Activated naive CD8-positive, alpha-beta T cell treated with anti-CD3 and anti-CD28 coated beads, Interleukin-2, amount 10 ng/mL, durations not matched to agents 7 days and 5 days (primary cell): ENCODE measurements at regions not wholly inside any gene's neighbourhood (a gene's known extent, or its start where the extent isn't known, plus 50 kb on each side); places are given as distances from the start of the nearest gene placed in this dataset.
"Not testable (repeated sequence)": the region's sequence is repeated elsewhere in the genome, so short reads cannot be mapped to it uniquely, and the experiment has no call there.

ENCODE experiments used
- ATAC-seq: fragments of 150-1000 bp; cut with Tn5 transposase; one replicate; pipeline ENCODE4 v1.10.0; 2021; ENCODE audit warnings: low read depth, moderate library complexity
- POLR2A ChIA-PET: fragments of 350-600 bp; sonication (Branson Sonifier 250); formaldehyde crosslinking; loops from one replicate; lab custom pipeline; 2021; ENCODE audit warnings: antibody characterized with exemption; lab: Charles Lee
- DNase-seq: peaks from one replicate; pipeline ENCODE4 v3.0.0; 2021
- H3K27ac Mint-ChIP-seq: one replicate; pipeline ENCODE4 v1.8.0; 2022; ENCODE audit warnings: mild to moderate bottlenecking, mixed read lengths
- H3K27me3 Mint-ChIP-seq: one replicate; pipeline ENCODE4 v1.8.0; 2022; ENCODE audit warnings: mild to moderate bottlenecking, moderate library complexity, mixed read lengths
- H3K36me3 Mint-ChIP-seq: one replicate; pipeline ENCODE4 v1.8.0; 2021; ENCODE audit warnings: mild to moderate bottlenecking, mixed read lengths
- H3K4me1 Mint-ChIP-seq: one replicate; pipeline ENCODE4 v1.8.0; 2021; ENCODE audit warnings: mixed read lengths
- H3K4me3 Mint-ChIP-seq: one replicate; pipeline ENCODE4 v1.8.0; 2022; ENCODE audit warnings: mild to moderate bottlenecking, moderate library complexity, mixed read lengths
- H3K9me3 Mint-ChIP-seq: one replicate; pipeline ENCODE4 v1.8.0; 2021; ENCODE audit warnings: mixed read lengths

DNA sequence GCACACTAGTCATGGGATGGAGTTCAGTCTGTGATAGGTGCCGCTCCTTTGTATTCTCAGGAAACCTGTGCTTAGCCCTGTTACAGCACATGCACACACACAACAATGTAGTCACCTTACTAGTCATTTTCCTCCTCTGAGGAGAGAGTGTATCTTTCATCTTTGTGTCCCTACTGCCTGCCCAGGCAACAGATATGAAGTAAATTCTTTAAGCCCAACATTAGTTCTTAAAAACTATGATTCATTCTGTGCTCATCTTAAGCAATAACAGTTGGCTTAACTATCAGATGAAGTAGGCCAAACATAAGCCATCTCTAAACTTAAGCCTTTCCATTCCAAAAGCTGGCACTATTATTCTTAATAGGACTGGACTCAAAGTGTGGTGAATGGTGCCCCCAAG, 186.5 kb downstream of the LNPK start:
- ATAC-seq, result no peak
- H3K27ac Mint-ChIP-seq, result no peak overlapping the region
- H3K4me3 Mint-ChIP-seq, result no peak overlapping the region
- no peaks in the 10 kb centered on the region for H3K36me3 Mint-ChIP-seq
- POLR2A ChIA-PET, result no interaction called here
- peaks cover 2% of the 10 kb centered on the region for H3K9me3 Mint-ChIP-seq
- no peaks in the 10 kb centered on the region for H3K4me1 Mint-ChIP-seq
- H3K27me3 Mint-ChIP-seq, result peaks cover 6% of the 10 kb centered on the region
- DNase-seq, result no peak

DNA sequence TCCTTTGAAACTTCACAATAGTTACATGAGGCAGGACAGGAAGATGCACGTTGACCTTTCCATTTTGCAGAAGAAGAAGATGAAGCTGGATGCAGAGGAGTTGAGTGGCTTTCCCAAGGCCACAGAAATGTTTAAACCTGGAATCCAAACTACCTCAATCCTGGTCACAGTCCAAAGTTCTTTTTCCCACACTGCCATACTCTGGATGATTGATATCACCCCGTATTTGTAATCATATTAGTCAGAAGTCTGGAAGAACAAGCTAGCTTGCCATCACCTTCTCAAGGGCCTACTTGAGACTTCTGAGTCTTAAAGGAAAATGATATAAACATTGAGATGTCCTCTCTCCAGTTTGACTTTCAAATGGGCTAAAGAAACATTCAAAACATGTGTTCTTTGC, 190.1 kb downstream of the LNPK start:
- Mint-ChIP-seq H3K4me3 (no peak overlapping the region), H3K27me3 (peaks cover 10% of the 10 kb centered on the region), H3K4me1 (no peaks in the 10 kb centered on the region), H3K36me3 (no peaks in the 10 kb centered on the region), H3K27ac (no peak overlapping the region), H3K9me3 (peaks cover 2% of the 10 kb centered on the region)
- no peak for DNase-seq
- ATAC-seq, result no peak
- POLR2A ChIA-PET, result no interaction called here

DNA sequence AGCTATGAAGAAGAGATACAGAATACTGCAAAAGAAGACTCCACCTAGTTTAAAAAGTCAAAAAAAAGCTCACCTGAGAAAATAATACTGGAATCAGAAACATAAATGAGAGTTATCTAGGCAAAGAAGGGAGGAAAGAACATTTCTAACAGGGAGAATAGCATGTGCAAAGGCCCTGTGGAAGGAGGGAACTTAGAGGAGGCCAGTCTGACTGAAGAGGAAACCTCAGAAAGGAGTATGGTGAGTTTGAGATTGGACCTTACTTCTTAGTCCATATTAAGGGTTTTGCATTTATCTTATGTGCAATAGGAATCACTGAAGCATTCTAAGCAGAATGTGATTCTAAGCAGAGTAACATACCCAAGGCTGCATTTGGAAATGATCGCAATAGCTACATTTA, 193.2 kb downstream of the LNPK start:
- no peaks in the 10 kb centered on the region for H3K36me3 Mint-ChIP-seq
- no peaks in the 10 kb centered on the region for H3K9me3 Mint-ChIP-seq
- DNase-seq (no peak), ATAC-seq (no peak)
- H3K4me3 Mint-ChIP-seq, result no peak overlapping the region
- H3K4me1 Mint-ChIP-seq, result no peaks in the 10 kb centered on the region
- H3K27ac Mint-ChIP-seq, result no peak overlapping the region
- POLR2A ChIA-PET, result no interaction called here
- peaks cover 7% of the 10 kb centered on the region for H3K27me3 Mint-ChIP-seq

DNA sequence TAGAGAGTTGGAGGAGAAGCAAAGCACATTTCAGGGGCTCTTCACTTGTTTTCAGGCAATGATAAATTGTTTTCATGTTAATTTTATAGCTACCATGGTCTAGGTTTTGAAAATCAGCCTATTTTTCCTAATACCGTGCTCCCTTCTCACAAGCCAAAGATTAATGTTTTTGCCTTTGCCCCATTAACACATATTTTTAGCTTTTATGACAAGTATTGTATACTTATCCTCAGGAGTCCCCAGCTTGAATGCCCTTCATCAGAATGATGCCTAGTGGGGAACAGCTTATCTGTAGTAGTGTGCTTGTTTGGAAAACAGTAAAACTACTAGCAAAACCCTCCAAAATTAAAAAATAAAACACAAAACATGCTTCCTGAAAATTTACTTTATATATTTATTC, 194.0 kb downstream of the LNPK start:
- H3K27me3 Mint-ChIP-seq, result peaks cover 7% of the 10 kb centered on the region
- POLR2A ChIA-PET, result no interaction called here
- DNase-seq, result no peak
- no peak overlapping the region for H3K27ac Mint-ChIP-seq
- ATAC-seq, result no peak
- no peak overlapping the region for H3K4me3 Mint-ChIP-seq
- no peaks in the 10 kb centered on the region for H3K36me3 Mint-ChIP-seq
- H3K9me3 Mint-ChIP-seq, result no peaks in the 10 kb centered on the region
- no peaks in the 10 kb centered on the region for H3K4me1 Mint-ChIP-seq

DNA sequence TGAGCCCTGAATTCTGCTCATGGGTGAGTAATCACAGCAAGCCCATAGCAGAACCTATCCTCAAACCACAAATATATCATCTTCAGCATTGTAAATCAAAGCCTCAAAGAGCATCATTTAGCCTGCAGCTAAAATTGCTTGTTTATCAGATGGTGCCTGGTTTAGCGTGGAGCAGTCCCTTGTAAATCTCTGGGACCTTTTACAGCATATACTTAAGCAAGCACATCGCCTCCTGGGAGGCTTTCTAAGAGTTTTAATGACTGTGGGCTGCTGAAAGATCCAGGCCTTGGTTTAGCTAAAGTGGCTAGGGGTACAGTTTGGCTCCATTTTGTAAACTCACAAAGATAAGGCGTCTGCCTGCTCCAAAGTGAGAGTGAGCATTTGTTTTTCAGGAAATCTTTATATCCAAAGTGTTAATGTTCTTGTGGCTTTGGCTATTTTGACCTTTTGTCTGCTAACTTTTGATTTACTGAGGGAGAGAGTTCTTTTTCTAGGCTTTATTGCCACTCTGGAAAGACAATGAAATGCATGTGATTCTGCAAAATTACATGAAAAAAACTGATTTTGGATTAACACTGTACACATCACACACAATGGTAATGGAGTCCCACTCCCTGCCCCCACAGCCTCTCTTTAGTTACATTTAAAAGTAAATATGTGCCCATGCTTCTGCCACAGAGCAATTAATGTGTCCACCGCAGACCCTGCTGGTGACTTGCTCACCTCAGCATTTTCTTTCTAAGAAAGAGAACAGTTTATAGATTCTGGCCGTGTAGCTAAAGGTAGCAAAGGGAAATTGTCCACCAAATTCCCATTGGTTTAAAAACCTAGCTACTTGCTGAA, 194.8 kb downstream of the LNPK start:
- no peak for DNase-seq
- Mint-ChIP-seq H3K4me1 (no peaks in the 10 kb centered on the region), H3K27ac (no peak overlapping the region), H3K36me3 (no peaks in the 10 kb centered on the region), H3K27me3 (peaks cover 7% of the 10 kb centered on the region), H3K9me3 (peaks cover 2% of the 10 kb centered on the region), H3K4me3 (no peak overlapping the region)
- POLR2A ChIA-PET, result no interaction called here
- ATAC-seq, result no peak

DNA sequence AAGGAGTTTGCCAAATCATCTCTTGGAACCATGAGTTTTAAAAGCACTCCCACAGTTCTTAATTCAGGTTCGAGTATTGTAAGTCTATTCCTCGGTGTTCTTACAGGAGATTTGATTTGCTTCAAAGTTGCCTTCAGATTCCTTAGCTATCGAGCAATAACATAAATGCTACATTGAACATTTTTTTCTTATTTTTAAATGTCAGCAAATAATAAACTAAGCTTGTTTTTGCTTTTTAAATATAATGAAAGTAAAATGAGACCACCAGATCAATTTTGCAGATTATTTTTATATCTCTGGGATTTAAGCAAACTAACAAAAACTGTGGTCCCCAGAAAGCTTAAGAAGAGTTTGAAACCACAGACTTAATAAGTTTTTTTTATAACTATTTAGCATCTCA, 195.5 kb downstream of the LNPK start:
- Mint-ChIP-seq H3K27me3 (peaks cover 7% of the 10 kb centered on the region), H3K36me3 (no peaks in the 10 kb centered on the region), H3K4me3 (no peak overlapping the region), H3K27ac (no peak overlapping the region), H3K4me1 (no peaks in the 10 kb centered on the region), H3K9me3 (peaks cover 2% of the 10 kb centered on the region)
- DNase-seq (no peak), ATAC-seq (no peak)
- POLR2A ChIA-PET, result no interaction called here

DNA sequence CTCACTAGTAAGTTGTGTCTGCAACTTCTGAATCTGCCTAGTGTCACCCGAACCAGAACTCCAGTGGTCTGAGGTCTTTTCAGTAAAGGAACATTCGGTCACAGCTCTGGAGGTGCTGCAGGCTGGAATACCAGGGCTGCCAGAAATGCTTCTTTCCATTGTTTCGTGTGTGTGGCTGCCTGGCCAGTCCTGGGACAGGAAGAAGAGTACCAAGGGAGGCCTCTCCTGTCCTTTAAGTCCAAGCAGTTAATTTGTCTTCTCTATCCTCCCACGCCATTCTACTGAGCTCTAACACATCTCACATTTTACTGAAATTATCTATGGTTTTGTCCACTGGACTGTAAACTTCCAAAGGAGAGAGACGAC, 196.0 kb downstream of the LNPK start:
- H3K27me3 Mint-ChIP-seq, result peaks cover 7% of the 10 kb centered on the region
- no peak overlapping the region for H3K27ac Mint-ChIP-seq
- no peak overlapping the region for H3K4me3 Mint-ChIP-seq
- ATAC-seq (no peak), DNase-seq (no peak)
- no peaks in the 10 kb centered on the region for H3K4me1 Mint-ChIP-seq
- peaks cover 2% of the 10 kb centered on the region for H3K9me3 Mint-ChIP-seq
- POLR2A ChIA-PET, result no interaction called here
- H3K36me3 Mint-ChIP-seq, result no peaks in the 10 kb centered on the region

DNA sequence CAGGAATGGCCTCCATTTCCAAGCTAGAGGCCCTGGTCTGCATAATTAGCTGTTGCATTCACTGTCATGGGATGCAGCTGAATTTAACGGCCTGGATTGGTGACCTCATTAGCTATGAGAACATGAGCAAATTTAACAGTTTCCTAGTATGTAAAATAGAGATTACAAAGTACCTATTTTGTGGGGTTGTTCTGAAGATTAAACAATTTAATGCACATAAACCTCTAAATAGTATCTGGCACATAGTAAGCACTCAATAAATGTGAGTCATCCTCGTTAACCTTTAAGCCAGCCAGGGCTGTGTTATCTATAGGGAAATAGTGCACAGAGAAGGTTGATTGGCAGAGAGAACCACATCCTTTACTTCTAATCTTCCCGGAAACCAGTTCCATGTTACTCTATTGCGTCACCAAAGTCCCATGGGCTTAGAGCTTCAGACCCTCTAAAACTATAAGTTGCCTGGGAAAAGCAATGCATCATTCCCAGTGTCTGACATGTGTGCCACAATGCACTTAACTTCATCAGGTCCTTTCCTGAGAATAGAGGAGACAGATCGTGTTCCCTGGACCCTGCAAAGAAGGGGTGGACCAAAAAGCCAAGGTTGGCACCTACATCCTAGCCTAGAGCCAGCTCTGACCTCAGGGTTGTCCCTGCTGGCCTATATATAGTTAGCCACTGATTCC, 196.5 kb downstream of the LNPK start:
- no peak for DNase-seq
- Mint-ChIP-seq H3K36me3 (no peaks in the 10 kb centered on the region), H3K9me3 (peaks cover 2% of the 10 kb centered on the region), H3K4me3 (no peak overlapping the region), H3K27ac (no peak overlapping the region), H3K27me3 (peaks cover 7% of the 10 kb centered on the region), H3K4me1 (no peaks in the 10 kb centered on the region)
- ATAC-seq, result no peak
- POLR2A ChIA-PET, result no interaction called here

DNA sequence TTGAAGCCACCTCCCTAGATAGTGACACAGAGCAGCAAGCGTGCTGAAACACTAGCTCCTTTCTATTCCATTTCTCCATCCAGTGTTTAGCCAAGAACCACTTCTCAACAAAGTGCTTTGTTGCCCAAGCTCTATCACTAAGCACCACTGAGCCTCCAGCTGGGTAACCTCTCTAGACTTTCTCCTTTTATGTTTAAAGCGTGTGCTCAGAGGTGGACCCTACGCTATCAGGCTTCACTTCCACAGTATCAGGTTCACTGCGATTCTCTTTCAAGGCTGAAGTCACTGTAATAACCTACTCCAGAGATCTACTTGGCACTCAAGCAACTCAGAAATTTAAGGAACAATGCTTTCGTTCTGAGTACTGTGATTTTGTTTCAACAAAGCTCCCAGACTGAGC, 197.9 kb downstream of the LNPK start:
- H3K27me3 Mint-ChIP-seq, result peaks cover 7% of the 10 kb centered on the region
- H3K4me1 Mint-ChIP-seq, result no peaks in the 10 kb centered on the region
- ATAC-seq (no peak), DNase-seq (no peak)
- no peaks in the 10 kb centered on the region for H3K36me3 Mint-ChIP-seq
- H3K9me3 Mint-ChIP-seq, result peaks cover 2% of the 10 kb centered on the region
- no peak overlapping the region for H3K4me3 Mint-ChIP-seq
- POLR2A ChIA-PET, result no interaction called here
- H3K27ac Mint-ChIP-seq, result no peak overlapping the region

DNA sequence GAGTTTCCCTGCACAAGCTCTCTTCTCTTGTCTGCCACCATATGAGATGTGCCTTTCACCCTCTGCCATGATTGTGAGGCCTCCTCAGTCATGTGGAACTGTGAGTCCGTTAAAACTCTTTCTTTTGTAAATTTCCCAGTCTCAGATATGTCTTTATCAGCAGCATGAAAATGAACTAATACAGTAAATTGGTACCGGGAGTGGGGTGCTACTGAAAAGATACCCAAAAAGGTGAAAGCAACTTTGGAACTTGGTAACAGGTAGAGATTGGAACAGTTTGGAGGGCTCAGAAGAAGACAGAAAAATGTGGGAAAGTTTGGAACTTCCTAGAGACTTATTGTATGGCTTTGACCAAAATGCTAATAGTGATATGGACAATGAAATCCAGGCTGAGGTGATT, 205.6 kb downstream of the LNPK start:
- DNase-seq, POLR2A ChIA-PET, H3K27me3 Mint-ChIP-seq, H3K36me3 Mint-ChIP-seq, ATAC-seq, H3K9me3 Mint-ChIP-seq, H3K27ac Mint-ChIP-seq, H3K4me1 Mint-ChIP-seq, H3K4me3 Mint-ChIP-seq: not testable (repeated sequence)

DNA sequence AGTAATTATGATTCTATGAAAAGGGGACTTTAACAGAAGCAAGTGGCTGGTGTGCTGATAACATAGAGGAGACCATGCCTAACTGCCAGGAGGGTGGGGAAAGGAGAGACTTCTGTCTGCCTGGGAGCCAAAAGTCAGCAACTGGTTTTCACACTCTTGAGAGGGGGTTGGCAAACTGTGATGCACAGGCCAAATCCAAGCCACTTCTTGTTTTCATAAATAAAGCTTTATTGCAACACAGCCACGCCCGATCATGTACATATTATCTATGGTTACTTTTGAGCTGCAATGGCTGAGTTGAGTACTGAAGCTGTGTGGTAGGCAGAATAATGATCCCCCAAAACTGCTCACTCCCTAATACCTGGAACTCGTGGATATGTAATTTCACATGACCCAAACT, 208.4 kb downstream of the LNPK start:
- no peak overlapping the region for H3K27ac Mint-ChIP-seq
- H3K4me1 Mint-ChIP-seq, result no peaks in the 10 kb centered on the region
- peaks cover 6% of the 10 kb centered on the region for H3K9me3 Mint-ChIP-seq
- ATAC-seq (no peak), DNase-seq (no peak)
- no peak overlapping the region for H3K4me3 Mint-ChIP-seq
- H3K27me3 Mint-ChIP-seq, result no peaks in the 10 kb centered on the region
- POLR2A ChIA-PET, result no interaction called here
- no peaks in the 10 kb centered on the region for H3K36me3 Mint-ChIP-seq

DNA sequence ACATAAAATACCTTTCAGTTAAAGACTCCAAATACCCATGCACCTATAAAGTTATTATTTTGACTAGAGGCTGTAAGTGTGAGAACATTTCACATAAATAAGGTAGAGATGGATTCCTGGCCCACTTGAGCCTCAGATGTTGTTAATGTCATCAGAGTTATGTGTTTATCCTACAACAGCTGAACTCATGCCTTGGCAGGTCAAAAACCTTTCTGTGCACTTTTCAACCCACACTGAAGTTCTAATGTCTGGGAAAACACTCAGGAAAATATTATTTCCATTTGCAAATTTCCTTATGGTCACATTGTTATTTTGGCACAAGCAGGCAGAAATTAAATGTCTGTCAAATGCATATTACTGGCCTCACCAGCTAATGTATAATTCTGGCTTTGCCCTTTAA, 209.2 kb downstream of the LNPK start:
- Mint-ChIP-seq H3K36me3 (no peaks in the 10 kb centered on the region), H3K4me1 (no peaks in the 10 kb centered on the region), H3K27me3 (no peaks in the 10 kb centered on the region), H3K4me3 (no peak overlapping the region), H3K27ac (no peak overlapping the region), H3K9me3 (peaks cover 6% of the 10 kb centered on the region)
- POLR2A ChIA-PET, result no interaction called here
- ATAC-seq (no peak), DNase-seq (no peak)

DNA sequence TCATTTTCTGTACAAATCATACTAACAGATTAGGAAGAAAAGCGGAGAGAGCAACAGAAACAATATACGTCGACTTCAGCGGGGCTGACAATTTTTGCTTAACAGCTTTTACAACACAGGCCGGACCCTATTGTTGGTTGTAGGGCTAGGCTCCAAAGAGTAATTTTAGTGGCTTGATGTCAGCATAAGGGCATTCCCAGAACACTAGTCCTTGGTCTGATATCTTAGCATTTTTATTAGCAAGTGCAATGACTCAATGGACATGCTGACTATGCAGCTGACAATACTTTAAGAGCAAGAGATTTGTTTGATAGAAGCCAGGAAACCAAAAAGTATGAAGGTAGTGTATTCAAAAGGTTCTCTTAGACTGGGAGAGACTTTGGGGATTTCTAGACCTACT, 209.9 kb downstream of the LNPK start:
- no peak for DNase-seq
- Mint-ChIP-seq H3K36me3 (no peaks in the 10 kb centered on the region), H3K27ac (no peak overlapping the region), H3K4me3 (no peak overlapping the region), H3K27me3 (no peaks in the 10 kb centered on the region), H3K9me3 (peaks cover 6% of the 10 kb centered on the region), H3K4me1 (no peaks in the 10 kb centered on the region)
- ATAC-seq, result no peak
- POLR2A ChIA-PET, result no interaction called here

DNA sequence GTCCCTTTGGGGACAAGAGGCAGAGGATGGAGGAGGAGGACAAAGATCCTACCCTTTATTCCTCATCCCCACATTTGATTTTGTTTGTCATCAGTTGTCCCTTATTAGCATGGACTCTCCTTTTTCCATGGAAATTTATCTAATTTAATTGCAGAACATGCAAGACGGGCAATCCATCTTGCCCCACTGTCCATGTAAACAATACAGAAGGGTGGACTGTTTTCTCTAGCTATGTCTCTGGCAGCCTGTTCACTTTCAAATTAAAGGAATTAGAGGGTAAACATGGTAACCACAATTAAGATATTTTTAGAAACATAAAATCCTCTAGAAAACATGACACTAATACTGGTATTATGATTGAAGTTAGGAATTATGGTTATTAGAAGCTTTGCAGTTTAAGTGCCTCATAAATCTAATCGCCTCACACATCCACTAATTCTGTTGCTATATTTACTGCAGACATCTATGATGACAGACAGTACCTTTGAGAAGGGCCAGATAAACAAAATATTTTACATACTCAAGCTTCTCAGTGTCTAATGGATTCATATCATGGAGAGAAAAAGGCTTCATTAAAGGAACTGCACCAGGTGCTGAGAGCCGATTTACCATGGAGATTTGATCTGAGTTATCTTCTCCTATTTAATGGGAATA, 215.5 kb downstream of the LNPK start:
- DNase-seq, result no peak
- no peak overlapping the region for H3K4me3 Mint-ChIP-seq
- no peaks in the 10 kb centered on the region for H3K9me3 Mint-ChIP-seq
- peaks cover 4% of the 10 kb centered on the region for H3K27me3 Mint-ChIP-seq
- POLR2A ChIA-PET, result no interaction called here
- H3K4me1 Mint-ChIP-seq, result no peaks in the 10 kb centered on the region
- ATAC-seq, result no peak
- no peak overlapping the region for H3K27ac Mint-ChIP-seq
- no peaks in the 10 kb centered on the region for H3K36me3 Mint-ChIP-seq
